DMS153 treated with DMSO at 0.1 percent for 48 hours (cell line): ENCODE measurements at regions not wholly inside any gene's neighbourhood (a gene's known extent, or its start where the extent isn't known, plus 50 kb on each side); places are given as distances from the start of the nearest gene placed in this dataset.
"Not testable (repeated sequence)": the region's sequence is repeated elsewhere in the genome, so short reads cannot be mapped to it uniquely, and the experiment has no call there.

Experiments used
- DNase-seq: peaks from one replicate; lab custom pipeline; 2025; ENCODE audit not compliant: unreplicated experiment; lab: John Stamatoyannopoulos, UW

DNA sequence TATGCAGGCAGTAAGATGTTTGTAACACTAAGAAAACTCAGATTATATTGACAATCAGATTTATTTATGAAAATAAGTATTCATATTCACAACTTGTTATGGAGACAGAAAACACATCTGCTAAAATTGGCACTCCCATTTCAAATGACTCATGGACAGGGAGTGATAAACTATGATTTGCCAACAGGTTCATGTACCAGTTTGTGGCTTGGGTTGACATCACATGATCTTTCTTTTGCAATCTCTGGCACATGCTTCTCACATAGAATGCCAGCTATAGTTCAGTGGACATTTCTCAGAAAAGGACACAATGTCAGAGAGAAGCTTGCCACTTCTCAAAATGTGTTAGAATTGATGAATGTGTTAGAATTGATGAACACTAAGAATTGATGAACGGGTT lies 663.2 kb upstream of the ANKRD30A start:
- no peak for DNase-seq

DNA sequence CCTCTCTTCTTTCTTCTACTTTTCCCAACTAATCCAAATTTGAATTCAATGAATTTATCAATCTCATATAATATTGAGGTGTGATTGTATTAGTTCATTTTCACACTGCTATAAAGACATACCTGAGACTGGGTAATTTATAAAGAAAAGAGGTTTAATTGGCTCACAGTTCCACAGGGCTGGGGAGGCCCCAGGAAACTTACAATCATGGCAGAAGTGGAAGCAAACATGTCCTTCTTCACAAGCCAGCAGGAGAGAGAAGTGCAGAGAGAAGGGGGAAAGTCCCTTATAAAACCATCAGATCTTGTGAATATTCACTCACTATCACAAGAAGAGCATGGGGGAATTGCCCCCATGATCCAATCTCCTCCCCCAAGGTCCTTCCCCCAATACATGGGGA lies 667.0 kb upstream of the ANKRD30A start:
- DNase-seq, result not testable (repeated sequence)

- DNase-seq, result no peak
These were observed 667.6 kb upstream of the ANKRD30A start for GRCh38 chr10:36457751-36458150.

GRCh38 chr10:36455526-36456133 lies 669.8 kb upstream of the ANKRD30A start:
- DNase-seq, result no peak

- DNase-seq, result no peak
These were observed 672.5 kb upstream of the ANKRD30A start for GRCh38 chr10:36452851-36453250.

GRCh38 chr10:36451391-36451970 lies 673.9 kb upstream of the ANKRD30A start:
- no peak for DNase-seq

- DNase-seq, result no peak
These were observed 675.0 kb upstream of the ANKRD30A start for GRCh38 chr10:36450380-36450779.

DNA sequence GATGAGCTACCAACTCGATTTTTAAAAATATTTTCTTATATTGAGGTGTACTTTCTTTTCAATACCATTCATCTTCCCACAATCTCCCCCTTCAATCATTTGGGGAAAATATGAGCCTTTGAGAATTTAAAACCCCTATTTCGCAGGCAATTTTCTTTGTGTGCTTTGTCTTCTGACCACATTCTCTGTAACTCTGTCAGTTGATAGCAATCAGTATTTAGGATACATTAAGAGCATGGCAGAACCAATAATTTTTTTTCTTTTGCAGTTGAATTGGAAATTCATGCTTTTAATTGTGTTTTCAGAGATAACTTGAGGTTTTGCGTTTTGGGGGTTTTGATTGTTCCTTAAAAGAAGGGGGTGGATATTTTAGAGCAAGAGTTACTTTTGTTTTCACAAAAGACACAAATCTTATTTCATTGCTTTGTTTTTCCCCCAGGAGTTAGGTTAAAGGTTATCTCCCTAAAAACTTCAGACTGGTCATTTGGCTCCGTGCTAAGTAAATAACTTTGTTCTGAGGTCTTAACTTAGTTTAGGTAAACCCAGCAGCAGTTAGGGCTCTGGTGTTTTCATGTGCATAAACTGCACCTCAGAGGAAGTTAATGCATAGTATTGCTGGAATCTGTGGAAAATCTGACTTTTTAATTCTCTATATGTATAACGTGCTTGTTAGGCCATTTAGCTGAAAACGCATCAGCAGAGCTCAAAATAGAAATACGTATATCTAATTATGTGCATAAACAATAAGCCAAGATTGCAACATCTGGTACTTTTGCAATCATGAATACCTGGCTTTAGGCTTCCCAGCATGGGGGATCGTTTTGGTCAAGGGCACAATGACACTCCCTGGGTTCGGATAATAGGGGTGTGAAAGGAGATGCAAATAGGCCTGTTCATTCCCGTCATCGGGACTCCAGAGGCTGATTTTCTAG lies 676.4 kb upstream of the ANKRD30A start:
- no peak for DNase-seq

GRCh38 chr10:36446881-36447280 lies 678.5 kb upstream of the ANKRD30A start:
- DNase-seq, result peak; percentile 3

- no peak for DNase-seq
These were observed 682.2 kb upstream of the ANKRD30A start for GRCh38 chr10:36443233-36443632.

DNA sequence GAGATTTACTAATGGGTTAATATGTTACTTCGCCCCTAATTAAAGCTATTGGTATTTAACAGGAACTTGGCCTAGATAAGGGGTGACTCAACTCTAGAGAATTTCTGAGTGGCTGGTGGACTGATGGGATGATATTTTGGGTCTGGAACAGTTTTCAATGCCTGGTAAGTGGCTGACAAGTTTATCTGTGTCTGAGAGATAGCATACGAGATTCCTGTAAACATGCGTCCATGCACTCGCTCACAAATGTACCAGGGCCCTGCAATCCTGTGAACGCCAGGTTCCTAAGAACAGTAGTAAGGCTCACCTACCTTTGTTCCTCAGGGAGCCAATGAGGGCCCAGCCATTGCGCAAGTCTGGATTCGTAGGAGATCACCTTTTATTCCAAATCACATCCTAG lies 683.8 kb upstream of the ANKRD30A start:
- no peak for DNase-seq

DNA sequence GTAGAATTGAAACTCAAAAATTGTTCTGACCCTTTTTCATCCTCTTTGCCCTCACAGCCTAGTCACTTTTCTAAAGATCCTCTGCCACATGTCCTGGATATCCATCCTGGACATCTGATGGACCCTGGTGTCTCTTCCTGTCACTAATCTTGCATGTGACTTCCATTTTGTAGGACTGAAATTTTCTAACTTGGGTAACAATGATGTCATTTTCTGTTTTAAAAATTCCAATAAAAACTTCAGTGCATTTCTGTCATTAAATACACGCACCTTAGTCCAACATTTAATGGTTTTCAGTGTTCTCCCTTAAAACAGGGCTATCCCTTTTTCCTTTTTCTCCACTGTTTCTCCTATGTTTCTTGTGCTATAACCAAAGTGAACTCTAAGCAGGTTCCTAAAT lies 684.9 kb upstream of the ANKRD30A start:
- no peak for DNase-seq

DNA sequence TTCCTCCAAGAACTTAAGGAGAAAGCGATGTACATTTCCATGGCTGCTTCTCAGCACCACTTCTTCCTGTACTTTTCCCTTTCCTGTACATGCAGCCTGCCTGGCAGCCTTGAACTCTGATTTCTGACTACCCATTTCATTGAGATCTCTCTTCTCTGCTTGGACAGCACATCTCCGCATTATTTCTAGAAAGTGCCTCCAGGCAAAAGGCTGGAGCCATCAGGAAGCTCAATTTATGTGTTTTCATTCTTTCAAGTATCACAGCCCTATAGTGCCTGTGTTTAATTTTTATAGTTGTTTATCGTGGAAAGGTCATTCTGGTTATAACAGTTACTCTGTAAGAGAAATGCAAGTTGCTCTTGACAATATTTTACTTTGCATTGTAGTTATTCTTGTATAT lies 688.0 kb upstream of the ANKRD30A start:
- no peak for DNase-seq

DNA sequence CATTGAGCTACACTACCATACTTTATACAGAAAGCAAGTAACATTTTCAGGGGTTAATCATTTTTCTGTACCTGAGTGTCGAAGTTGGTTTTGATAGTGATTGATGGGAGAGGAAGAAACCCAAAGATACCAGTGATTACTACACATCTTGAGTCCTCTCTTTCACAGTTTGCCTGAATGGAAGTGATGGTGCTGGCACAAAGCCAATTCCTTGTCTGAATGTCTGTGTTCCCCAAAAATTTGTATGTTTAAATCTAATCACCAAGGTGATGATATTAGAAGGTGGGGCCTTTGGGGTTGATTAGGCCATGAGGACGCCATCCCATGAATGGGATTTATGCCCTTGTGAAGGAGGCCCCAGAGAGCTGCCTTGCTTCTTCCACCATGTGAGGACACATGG lies 696.9 kb upstream of the ANKRD30A start:
- no peak for DNase-seq

DNA sequence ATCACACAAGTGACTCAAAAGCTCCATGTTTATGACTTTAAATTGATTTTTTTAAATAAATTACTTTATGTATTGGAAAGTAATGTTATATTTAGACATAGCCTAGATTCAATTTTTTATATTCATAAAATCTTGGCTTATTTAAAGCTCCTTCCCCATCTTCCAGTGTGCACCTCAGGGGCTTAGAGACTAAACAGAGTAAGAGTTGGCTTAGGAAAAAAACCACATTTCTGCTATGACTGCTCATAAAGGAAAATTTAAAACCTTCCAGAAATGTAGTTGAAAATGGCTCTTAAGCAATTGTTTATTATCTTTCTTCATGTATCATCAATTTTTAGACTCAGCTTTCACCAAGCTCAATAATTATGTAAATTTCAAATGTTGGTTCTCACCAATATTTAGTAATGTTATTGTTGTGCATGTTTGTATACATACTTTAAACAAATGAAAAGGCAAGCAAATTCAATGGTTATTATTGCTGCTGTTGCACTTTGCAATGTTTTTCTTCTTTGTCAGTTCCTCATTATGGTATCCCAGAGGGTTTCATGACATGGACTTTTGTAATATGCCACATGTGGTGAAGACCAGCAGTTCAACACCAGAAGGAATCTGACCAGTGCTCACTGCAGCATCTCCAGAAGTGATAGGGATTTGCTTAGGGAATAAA lies 700.1 kb upstream of the ANKRD30A start:
- no peak for DNase-seq

DNA sequence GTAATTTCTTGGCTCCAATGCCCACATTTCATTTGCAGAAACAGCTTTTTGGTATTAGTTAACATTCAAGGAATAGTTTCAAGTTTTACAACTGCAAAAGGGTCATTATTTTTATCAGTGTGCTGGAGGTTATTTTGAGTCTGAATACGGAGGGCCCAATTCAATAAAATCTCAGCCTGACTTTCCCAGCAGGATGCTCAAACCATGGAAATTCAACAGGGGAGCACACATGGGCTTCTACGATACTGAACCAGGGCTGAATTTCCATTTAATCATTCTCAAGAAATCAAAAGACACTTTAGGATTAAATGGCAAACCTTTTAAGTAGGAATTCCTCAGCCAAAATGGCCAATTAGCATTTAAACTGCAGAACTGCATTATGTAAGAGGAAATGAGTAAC lies 700.9 kb upstream of the ANKRD30A start:
- no peak for DNase-seq

- no peak for DNase-seq
These were observed 701.6 kb upstream of the ANKRD30A start for GRCh38 chr10:36423821-36424248.

GRCh38 chr10:36421992-36422391 lies 703.4 kb upstream of the ANKRD30A start:
- no peak for DNase-seq

GRCh38 chr10:36416513-36416912 lies 708.9 kb upstream of the ANKRD30A start:
- DNase-seq, result no peak

DNA sequence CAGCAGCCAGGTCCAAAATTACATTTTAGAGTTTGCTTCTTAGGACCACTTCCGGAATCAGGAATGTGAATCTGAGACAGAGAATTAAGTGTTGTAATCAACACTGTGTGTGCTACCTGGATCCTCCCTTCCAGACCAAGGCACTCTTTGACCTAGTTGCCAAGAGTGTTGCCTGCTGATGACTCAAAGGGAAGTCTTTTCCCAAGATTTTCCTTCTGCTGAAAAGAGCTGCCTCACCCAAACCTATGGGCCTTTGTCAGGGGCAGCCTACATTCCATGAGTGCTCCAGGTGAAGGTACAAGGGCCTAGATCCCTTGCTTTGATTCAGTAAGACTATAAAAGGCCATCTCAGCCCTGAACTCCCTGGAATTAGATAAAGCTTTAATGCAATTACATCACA lies 712.5 kb upstream of the ANKRD30A start:
- DNase-seq, result no peak

DNA sequence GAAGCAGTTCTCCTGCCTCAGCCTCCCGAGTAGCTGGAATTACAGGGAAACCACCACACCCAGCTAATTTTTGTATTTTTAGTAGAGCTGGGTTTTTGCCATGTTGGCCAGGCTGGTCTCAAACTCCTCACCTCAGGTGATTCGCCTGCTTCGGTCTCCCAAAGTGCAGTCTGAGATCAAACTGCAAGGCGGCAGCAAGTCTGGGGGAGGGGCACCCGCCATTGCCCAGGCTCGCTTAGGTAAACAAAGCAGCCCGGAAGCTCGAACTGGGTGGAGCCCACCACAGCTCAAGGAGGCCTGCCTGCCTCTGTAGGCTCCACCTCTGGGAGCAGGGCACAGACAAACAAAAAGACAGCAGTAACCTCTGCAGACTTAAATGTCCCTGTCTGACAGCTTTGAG lies 725.2 kb upstream of the ANKRD30A start:
- DNase-seq, result not testable (repeated sequence)

- DNase-seq, result no peak
These were observed 731.6 kb upstream of the ANKRD30A start for GRCh38 chr10:36393801-36394200.
